ENCODE measurements at regions not wholly inside any gene's neighbourhood (a gene's known extent, or its start where the extent isn't known, plus 50 kb on each side); places are given as distances from the start of the nearest gene placed in this dataset.

DNA sequence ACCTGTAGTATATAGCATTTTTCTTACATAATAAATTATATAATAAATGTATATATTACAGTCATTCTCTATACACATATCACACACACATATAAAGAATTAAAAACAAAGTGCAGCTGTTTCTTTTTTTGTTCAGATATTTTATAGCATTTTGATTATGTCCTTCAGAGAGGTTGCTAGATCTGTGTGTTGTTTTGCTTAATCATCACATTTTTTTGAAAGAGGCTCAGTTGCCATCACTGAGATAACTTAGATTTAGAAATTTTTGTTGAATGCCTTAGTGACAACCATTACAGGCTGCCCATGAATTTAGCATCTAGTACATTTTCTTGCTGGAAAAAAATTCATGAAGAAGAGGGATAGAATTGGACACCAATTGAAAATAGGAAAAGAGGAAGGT, 545.2 kb upstream of the PCDH9 start:
- Mint-ChIP-seq H3K27me3 (ENCODE audit: low read depth, poor library complexity) (no peaks in the 10 kb centered on the region), H3K9me3 (peaks cover 7% of the 10 kb centered on the region), H3K4me3 (no peak overlapping the region), H3K4me1 (no peaks in the 10 kb centered on the region), H3K27ac (no peak overlapping the region), H3K36me3 (ENCODE audit: low read depth) (no peaks in the 10 kb centered on the region)
- TF ChIP-seq, protein P1, sequence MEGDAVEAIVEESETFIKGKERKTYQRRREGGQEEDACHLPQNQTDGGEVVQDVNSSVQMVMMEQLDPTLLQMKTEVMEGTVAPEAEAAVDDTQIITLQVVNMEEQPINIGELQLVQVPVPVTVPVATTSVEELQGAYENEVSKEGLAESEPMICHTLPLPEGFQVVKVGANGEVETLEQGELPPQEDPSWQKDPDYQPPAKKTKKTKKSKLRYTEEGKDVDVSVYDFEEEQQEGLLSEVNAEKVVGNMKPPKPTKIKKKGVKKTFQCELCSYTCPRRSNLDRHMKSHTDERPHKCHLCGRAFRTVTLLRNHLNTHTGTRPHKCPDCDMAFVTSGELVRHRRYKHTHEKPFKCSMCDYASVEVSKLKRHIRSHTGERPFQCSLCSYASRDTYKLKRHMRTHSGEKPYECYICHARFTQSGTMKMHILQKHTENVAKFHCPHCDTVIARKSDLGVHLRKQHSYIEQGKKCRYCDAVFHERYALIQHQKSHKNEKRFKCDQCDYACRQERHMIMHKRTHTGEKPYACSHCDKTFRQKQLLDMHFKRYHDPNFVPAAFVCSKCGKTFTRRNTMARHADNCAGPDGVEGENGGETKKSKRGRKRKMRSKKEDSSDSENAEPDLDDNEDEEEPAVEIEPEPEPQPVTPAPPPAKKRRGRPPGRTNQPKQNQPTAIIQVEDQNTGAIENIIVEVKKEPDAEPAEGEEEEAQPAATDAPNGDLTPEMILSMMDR (IDR thresholded peaks at IDR 0.05) = no peak
- no peak for DNase-seq

GRCh38 chr13:67772807-67773453, 542.8 kb upstream of the PCDH9 start:
- Mint-ChIP-seq H3K4me1 (no peaks in the 10 kb centered on the region), H3K27ac (no peak overlapping the region), H3K36me3 (ENCODE audit: low read depth) (no peaks in the 10 kb centered on the region), H3K27me3 (ENCODE audit: low read depth, poor library complexity) (no peaks in the 10 kb centered on the region), H3K9me3 (peaks cover 11% of the 10 kb centered on the region), H3K4me3 (no peak overlapping the region)
- no peak for DNase-seq
- TF ChIP-seq, protein P1 (IDR thresholded peaks at IDR 0.05) = no peak

DNA sequence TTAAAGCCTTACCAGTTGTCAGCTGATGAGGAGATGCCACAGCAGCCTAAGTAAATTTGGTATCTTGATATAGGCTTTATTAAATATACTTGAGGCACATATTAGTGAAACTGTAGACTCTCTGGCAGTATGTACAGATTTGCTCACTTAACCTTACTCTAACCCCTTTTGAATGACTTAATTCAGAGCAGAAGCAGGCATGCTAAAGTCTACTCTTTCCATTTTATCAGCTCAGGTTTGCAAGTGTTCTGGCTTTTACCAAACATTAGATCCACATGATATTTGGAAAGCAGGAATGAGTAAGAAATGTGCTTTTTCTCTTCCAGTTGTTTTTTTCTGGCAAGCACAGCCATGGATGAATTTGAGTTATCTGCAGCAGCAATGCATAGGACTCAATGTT, 541.0 kb upstream of the PCDH9 start:
- TF ChIP-seq, protein P1 (IDR thresholded peaks at IDR 0.05) = no peak
- Mint-ChIP-seq H3K36me3 (ENCODE audit: low read depth) (no peaks in the 10 kb centered on the region), H3K27ac (no peak overlapping the region), H3K4me3 (no peak overlapping the region), H3K27me3 (ENCODE audit: low read depth, poor library complexity) (no peaks in the 10 kb centered on the region), H3K4me1 (no peaks in the 10 kb centered on the region), H3K9me3 (peaks cover 11% of the 10 kb centered on the region)
- DNase-seq = no peak

GRCh38 chr13:67769987-67770341, 539.8 kb upstream of the PCDH9 start:
- Mint-ChIP-seq H3K4me3 (no peak overlapping the region), H3K27me3 (ENCODE audit: low read depth, poor library complexity) (peaks cover 1% of the 10 kb centered on the region), H3K27ac (no peak overlapping the region), H3K36me3 (ENCODE audit: low read depth) (no peaks in the 10 kb centered on the region), H3K9me3 (peaks cover 11% of the 10 kb centered on the region), H3K4me1 (no peaks in the 10 kb centered on the region)
- DNase-seq = no peak
- TF ChIP-seq, protein P1 (IDR thresholded peaks at IDR 0.05) = no peak

DNA sequence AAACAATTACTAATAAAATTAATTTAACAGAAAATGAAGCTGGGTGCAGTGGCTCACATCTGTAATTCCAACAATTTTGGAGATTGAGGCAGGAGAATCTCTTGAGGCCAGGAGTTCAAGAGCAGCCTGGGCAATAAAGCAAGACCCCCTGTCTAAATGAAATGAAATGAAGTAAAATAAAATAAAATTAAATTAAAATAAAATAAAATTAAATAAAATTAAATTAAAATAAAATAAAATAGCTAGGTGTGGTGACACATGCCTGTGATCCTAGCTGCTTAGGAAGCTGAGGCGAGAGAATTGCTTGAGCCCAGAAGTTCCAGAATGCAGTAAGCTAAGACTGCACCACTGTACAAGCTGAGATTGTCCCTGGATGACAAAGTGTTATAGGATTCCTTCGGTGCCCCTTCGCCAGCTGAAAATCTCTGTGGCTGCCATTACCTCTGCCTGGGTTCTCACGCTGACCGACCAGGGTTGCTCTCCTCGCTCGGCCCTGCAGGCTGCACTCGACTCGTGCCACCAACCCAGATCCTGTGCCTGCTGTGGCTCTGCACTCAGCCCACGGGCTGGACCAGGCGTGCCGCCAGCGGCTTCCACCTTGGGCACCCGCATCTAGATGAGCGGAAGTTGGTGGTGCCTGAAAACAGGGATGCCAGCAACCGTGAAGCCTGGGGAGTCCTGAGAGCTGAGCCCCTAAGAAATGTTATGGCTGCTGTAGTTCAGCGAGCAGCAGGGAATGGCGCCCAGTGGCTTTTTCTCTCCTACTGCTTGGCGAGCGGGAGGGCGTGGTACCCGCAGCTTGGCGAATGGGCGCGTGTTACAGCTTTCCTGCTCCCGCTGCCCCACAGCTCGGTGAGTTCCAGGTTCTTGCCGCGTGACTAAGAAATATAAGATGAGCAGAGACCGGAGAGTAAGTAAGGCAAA, 539.2 kb upstream of the PCDH9 start:
- no peaks in the 10 kb centered on the region for H3K4me1 Mint-ChIP-seq
- DNase-seq = no peak
- TF ChIP-seq, protein P1 (IDR thresholded peaks at IDR 0.05) = no peak
- H3K36me3 Mint-ChIP-seq (ENCODE audit: low read depth) = no peaks in the 10 kb centered on the region
- peaks cover 3% of the 10 kb centered on the region for H3K27me3 Mint-ChIP-seq (ENCODE audit: low read depth, poor library complexity)
- H3K9me3 Mint-ChIP-seq = peaks cover 11% of the 10 kb centered on the region
- no peak overlapping the region for H3K4me3 Mint-ChIP-seq
- H3K27ac Mint-ChIP-seq = no peak overlapping the region

Measured in nephron progenitor cell (in vitro differentiated cells).